ENCODE measurements at regions not wholly inside any gene's neighbourhood (a gene's known extent, or its start where the extent isn't known, plus 50 kb on each side); places are given as distances from the start of the nearest gene placed in this dataset.
"Not testable (repeated sequence)": the region's sequence is repeated elsewhere in the genome, so short reads cannot be mapped to it uniquely, and the experiment has no call there.

DNA sequence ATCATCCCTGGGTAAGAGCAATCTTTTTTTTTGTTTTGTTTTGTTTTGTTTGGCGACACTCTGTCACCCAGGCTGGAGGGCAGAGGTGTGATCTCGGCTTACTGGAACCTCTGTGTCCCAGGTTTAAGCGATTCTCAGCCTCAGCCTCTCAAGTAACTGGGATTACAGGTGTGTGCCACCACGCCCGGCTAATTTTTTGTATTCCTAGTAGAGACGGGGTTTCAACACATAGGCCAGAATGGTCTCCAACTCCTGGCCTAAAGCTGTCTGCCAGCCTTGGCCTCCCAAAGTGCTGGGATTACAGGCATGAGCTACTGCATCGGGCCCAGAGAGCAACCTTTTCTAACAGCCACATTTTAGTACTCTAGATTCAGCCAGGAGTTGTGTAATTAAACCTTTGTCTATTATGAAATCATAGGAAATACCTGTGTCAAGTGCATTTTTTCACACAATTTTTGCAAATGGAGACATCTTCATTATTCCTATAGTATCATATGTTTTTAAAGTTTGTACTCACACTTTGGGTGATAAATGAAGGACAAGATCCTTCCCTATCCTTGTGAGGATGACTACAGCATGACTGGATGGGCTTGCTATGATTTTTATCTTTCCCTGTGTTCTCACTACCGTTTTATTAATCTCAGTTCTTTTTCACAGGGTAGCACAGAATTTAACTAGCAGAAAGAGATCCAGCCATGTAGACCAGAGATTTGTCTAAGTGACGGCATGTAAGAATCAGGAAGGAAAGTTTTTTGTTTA is 82.6 kb downstream of the OR2B2 start:
- no peak for DNase-seq (ENCODE audit: low spot score)
- in situ Hi-C loops (cut with HindIII; ENCODE audit: low sequenced_read_pairs): no loop called here

DNA sequence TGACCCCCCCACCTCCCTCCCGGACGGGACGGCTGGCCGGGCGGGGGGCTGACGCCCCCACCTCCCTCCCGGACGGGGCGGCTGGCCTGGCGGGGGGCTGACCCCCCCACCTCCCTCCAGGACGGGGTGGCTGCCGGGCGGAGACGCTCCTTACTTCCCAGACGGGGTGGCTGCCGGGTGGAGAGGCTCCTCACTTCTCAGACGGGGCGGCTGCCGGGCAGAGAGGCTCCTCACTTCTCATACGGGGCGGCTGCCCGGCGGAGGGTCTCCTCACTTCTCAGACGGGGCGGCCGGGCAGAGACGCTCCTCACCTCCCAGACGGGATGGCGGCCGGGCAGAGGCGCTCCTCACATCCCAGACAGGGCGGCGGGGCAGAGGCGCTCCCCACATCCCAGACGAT is 84.7 kb downstream of the OR2B2 start:
- in situ Hi-C loops (cut with HindIII; ENCODE audit: low sequenced_read_pairs); DNase-seq (ENCODE audit: low spot score): not testable (repeated sequence)

DNA sequence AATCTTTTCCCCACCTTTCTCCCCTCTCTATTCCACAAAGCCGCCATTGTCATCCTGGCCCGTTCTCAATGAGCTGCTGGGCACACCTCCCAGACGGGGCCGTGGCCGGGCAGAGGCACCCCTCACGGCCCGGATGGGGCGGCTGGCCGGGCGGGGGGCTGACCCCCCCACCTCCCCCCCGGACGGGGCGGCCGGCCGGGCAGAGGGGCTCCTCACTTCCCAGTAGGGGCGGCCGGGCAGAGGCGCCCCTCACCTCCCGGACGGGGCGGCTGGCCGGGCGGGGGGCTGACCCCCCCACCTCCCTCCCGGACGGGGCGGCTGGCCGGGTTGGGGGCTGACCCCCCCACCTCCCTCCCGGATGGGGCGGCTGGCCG is 85.6 kb downstream of the OR2B2 start:
- in situ Hi-C loops (cut with HindIII; ENCODE audit: low sequenced_read_pairs): not testable (repeated sequence)

DNA sequence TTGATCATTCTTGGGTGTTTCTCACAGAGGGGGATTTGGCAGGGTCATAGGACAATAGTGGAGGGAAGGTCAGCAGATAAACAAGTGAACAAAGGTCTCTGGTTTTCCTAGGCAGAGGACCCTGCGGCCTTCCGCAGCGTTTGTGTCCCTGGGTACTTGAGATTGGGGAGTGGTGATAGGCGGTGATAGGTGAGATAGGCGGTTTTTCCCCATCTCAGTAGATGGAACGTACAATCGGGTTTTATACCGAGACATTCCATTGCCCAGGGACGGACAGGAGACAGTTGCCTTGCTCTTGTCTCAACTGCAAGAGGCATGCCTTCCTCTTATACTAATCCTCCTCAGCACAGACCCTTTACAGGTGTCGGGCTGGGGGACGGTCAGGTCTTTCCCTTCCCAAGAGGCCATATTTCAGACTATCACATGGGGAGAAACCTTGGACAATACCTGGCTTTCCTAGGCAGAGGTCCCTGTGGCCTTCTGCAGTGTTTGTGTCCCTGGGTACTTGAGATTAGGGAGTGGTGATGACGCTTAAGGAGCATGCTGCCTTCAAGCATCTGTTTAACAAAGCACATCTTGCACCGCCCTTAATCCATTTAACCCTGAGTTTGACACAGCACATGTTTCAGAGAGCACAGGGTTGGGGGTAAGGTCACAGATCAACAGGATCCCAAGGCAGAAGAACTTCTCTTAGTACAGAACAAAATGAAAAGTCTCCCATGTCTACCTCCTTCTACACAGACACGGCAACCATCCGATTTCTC is 86.2 kb downstream of the OR2B2 start:
- in situ Hi-C loops (cut with HindIII; ENCODE audit: low sequenced_read_pairs); DNase-seq (ENCODE audit: low spot score): not testable (repeated sequence)

More for the DNA sequence above, 85.6 kb downstream of the OR2B2 start:
- DNase-seq (ENCODE audit: low spot score): not testable (repeated sequence)

DNA sequence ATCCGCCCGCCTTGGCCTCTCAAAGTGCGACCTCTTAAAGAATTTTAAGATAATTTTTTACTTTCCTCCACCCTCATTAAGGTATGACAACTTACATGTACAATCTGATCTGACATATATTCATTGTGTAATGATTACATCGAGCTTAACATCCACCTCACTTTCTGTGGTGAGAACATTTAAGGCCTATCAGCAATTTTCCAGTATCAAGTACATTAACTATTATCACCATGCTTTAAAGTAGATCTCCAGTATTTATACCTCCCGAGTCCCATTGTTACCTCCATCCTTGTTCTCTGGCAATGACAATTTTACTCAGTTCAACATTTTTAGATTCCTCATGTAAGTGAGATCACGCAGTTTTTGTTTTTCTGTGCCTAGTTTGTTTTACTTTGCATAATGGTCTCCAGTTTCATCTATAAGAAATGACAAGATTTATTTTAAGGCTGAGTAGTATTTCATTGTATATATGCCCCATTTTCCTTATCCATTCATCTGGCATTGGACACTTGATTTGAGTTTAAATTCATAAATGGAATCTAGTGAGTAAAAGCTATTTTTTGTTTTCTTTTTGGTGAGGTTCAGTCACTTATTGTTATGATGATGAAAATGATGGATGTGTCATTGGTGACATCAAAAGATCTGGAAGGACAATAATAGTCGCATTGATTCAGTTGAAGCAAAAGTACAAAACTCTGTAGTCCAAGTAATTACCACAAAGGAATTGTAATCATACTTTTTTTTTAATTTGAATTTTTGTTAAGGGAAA is 87.0 kb downstream of the OR2B2 start:
- DNase-seq (ENCODE audit: low spot score): no peak
- in situ Hi-C loops (cut with HindIII; ENCODE audit: low sequenced_read_pairs): no loop called here

DNA sequence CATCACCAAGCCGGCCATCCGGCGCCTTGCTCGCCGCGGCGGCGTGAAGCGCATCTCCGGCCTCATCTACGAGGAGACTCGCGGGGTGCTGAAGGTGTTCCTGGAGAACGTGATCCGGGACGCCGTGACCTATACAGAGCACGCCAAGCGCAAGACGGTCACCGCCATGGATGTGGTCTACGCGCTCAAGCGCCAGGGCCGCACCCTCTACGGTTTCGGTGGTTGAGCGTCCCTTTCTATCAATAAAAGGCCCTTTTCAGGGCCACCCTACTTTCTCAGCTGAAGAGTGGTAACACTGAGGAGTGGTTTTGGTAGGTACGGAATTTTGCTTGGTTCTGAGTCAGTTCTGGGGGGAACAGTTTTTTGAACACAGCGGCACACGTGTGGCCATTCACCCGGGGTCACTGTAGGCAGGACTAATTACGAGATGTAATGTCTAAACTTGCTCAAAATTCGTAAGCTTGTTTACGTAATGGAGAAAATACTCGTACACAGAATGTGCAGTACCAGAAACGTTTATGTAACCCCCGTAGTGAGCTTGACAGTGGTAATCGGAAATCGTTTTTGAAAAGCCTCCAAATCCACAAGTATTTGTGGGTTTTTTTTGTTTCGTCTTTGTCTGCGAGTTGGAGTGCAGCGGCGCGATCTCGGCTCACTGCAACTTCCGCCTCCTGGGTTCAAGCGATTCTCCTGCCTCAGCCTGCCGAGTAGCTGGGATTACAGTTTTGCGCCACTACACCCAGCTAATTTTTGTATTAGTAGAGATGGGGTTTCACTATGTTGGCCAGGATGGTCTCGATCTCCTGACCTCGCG is 87.8 kb downstream of the OR2B2 start:
- in situ Hi-C loops (cut with HindIII; ENCODE audit: low sequenced_read_pairs): loop anchor here (5.0 kb wide), 1 partner anchor 63 kb away; no protein-coding TSS in a partner anchor

DNA sequence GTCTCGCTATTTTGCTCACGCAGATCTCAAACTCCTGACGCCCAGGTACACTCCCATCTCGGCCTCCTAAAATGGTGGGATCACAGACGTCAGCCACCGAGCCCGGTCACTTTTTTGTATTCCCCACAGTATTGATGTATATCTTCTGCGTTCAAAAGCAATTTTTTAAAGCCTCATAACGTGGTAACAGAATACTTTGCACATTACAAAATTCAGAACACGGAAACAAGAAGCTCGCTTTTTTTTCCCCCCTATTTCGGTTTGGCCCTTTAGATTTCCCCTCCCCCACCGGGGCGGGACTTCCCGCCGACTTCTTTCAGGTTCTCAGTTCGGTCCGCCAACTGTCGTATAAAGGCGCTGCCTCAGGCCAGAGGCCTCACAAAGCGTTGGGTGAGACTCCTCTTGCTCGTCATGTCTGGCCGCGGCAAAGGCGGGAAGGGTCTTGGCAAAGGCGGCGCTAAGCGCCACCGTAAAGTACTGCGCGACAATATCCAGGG is 88.4 kb downstream of the OR2B2 start:
- peak; percentile 55 for DNase-seq (ENCODE audit: low spot score)
- in situ Hi-C loops (cut with HindIII; ENCODE audit: low sequenced_read_pairs): loop anchor here (5.0 kb wide), 1 partner anchor 64 kb away; no protein-coding TSS in a partner anchor

More for the DNA sequence above, 87.8 kb downstream of the OR2B2 start:
- not testable (repeated sequence) for DNase-seq (ENCODE audit: low spot score)

DNA sequence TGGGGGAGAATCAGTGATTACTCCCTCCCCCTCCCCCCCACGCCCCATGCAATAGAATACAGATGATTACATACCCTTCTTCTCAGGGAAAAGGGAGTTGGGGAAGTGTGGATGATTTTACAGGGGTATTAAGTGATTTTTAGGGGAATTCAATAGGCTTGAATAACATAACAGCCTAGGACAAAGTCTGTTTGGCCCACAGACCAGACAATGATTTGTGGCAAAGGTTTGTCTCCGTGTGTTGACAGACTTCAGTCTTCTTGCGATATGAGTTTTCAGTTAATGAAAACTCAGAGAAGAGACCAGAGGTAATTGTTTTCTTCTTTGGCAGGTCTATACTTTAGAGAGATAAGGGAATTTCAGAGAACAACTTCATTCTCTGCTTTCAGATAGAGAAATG is 95.3 kb downstream of the OR2B2 start:
- in situ Hi-C loops (cut with HindIII; ENCODE audit: low sequenced_read_pairs): no loop called here
- DNase-seq (ENCODE audit: low spot score): no peak

DNA sequence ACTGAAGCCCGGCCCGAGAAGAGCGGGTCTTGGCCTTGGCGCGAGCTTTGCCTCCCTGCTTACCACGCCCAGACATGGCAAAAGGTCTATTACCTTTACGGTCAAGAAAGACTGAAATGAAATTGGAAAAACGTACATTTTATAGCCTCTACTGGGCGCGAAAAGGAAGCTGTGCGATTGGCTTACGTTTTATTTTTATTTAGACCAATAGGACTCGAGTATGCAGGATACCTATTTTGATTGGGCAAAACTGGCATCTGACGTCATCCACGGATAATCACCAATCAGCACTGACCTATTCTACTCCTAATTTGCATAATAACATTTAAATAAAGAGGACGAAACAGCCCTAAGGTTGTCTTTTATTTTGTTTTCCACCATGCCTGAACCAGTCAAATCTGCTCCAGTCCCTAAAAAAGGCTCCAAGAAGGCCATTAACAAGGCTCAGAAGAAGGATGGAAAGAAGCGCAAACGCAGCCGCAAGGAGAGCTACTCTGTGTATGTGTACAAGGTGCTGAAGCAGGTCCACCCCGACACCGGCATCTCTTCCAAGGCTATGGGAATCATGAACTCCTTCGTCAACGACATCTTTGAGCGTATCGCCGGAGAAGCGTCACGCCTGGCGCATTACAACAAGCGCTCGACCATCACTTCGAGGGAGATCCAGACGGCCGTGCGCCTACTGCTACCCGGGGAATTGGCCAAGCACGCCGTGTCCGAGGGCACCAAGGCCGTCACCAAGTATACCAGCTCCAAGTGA is 97.4 kb downstream of the OR2B2 start:
- peak; percentile 83 for DNase-seq (ENCODE audit: low spot score)
- in situ Hi-C loops (cut with HindIII; ENCODE audit: low sequenced_read_pairs): no loop called here

DNA sequence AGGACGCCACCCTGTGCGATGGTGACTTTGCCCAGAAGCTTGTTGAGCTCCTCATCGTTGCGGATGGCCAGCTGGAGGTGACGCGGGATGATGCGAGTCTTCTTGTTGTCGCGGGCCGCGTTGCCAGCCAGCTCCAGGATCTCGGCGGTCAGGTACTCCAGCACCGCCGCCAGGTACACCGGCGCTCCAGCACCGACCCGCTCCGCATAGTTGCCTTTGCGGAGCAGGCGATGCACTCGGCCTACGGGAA is 97.9 kb downstream of the OR2B2 start:
- in situ Hi-C loops (cut with HindIII; ENCODE audit: low sequenced_read_pairs); DNase-seq (ENCODE audit: low spot score): not testable (repeated sequence)

DNA sequence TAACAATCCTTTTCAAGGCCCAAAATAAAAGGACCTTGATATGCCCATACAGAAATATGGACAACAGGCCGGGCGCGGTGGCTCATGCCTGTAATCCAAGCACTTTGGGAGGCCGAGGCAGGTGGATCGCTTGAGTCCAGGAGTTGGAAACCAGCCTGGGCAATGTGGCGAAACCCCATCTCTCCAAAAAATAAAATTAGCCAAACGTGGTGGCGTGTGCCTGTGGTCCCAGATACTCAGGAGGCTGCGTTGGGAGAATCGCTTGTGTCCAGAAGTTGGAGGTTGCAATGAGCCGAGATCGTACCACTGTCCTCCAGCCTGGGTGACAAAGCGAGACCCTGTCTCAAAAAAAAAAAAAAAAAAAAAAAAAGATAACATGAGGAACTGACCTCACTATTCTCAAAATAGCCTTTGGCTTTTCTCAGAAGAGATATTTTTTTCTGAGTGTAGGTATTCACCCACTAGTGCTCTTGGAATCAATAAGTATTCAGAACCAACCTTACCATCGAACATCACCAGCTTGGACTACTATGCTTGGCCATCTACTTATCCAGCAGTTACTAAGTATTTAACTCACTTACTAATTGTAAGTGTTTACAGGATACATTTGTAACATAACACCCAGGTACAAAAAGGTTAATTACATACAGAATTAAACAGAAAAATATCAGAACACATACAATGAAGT is 99.2 kb downstream of the OR2B2 start:
- in situ Hi-C loops (cut with HindIII; ENCODE audit: low sequenced_read_pairs): no loop called here
- DNase-seq (ENCODE audit: low spot score): no peak

DNA sequence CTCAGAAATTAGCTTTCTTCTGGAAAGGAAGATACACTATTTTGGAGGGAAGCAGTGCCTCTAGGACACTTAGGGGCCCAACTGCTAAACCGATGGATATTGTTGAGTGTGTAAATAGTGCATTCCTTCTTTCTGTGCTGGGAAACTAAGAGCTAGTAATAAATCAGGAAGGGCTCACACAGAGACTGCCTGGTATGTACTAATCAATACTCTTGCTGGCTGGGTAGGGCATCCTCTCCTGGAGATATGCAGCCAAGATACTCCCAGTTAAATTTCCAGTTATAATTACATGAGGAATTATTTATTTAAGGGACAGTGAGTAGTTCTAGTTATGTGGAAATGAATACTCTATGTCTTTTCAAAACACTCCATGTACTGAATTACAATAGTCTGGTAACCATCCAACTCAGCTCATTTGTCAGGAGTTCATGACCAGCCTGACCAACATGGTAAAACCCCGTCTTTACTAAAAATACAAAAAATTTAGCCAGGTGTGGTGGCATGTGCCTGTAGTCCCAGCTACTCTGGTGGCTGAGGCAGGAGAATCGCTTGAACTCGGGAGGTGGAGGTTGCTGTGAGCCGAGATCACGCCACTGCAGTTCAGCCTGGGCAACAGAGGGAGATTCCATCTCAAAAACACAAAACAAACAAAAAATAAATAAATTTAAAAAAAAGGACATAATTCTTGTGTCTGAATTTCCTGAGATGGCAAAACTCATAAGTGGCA is 100.0 kb downstream of the OR2B2 start:
- DNase-seq (ENCODE audit: low spot score): no peak
- in situ Hi-C loops (cut with HindIII; ENCODE audit: low sequenced_read_pairs): no loop called here

DNA sequence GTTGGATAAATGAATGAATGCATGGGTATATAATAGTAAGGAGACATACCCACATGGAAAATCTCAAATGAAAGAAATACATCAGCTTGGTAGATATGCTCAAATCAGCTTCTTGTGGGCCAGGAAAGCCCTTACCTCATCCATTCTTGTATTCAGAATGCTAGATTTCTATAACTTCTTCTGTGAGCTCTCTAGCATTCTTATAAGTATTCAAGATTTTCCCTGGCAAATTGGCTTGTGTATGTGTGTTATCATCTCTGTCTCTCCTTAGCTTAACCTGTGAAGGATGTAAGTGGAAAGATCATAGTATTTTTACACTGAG is 100.8 kb downstream of the OR2B2 start:
- in situ Hi-C loops (cut with HindIII; ENCODE audit: low sequenced_read_pairs): no loop called here
- DNase-seq (ENCODE audit: low spot score): no peak

DNA sequence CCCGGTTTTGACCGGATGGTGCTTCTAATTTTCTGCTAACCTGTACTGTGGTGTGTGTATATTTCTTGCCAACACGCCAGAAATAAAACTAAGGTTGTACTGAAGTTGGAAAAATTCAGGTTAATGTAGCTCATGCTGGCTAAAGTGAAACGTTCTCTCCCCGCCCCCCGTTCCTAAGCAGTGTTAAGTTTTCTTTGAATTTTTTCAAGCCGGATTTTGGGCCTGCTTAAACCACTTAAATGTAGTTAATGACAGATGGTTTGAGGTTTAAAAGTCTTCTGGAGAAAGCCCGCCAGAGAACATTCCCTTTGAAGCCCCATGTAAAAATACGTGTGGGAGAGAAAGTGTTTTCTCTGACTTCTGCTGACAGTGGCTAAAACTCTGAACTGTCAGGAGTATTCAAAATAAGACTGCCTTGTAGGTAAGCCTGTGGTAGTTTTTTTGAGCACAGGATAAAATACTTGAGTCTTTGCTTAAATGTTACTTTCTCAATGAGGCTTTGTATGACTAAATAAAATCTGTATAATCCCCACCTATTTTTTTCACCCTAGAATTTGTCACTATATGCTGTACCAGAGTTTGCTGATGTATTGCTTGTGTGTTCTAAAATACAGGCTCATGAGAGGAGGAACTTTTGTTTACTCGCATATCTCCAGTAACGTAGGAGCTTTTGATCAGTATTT is 101.3 kb downstream of the OR2B2 start:
- in situ Hi-C loops (cut with HindIII; ENCODE audit: low sequenced_read_pairs): no loop called here
- no peak for DNase-seq (ENCODE audit: low spot score)

DNA sequence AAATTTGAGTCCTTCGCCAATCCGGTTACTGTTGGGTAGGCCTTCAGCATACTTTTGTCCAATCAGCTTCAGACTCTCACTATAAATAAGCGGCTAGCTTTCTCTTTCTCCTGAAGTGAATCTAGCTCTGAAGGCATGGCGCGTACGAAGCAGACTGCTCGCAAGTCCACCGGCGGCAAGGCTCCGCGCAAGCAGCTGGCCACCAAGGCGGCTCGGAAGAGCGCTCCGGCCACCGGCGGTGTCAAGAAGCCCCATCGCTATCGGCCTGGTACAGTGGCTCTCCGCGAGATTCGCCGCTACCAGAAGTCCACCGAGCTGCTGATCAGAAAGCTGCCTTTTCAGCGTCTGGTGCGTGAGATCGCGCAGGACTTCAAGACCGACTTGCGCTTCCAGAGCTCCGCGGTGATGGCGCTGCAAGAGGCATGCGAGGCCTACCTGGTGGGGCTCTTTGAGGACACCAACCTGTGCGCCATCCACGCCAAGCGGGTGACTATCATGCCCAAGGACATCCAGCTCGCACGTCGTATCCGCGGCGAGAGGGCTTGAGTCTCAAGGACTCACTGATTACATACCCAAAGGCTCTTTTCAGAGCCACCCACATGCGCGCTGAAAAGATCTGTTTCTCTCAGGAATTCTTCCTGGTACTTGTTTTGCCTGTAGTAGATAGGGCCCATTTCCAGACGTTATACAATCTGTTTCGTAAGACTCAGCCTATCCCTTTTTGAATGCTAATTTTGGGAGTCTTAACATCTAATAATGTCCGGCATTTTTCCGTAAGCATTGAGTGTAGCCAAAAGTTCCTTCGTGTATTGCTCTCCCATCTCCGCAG is 102.0 kb downstream of the OR2B2 start:
- in situ Hi-C loops (cut with HindIII; ENCODE audit: low sequenced_read_pairs): no loop called here
- peak; percentile 88 for DNase-seq (ENCODE audit: low spot score)

Data from G401 (cell line).